ENCODE measurements at regions not wholly inside any gene's neighbourhood (a gene's known extent, or its start where the extent isn't known, plus 50 kb on each side); places are given as distances from the start of the nearest gene placed in this dataset.

- DNase-seq (ENCODE audit: extremely low read depth in 1 of 4, low spot score in 3 of 4), result no peak
- no peak for FAIRE-seq
These were observed 305.2 kb upstream of the PRKCQ start for GRCh38 chr10:6885284-6885683.

More at GRCh38 chr10:6885284-6885683, 305.2 kb upstream of the PRKCQ start:
- Histone ChIP-seq H3K4me3 (no peak overlapping the region), H3K4me2 (ENCODE audit: insufficient read depth, low read length) (no peak overlapping the region; the same call in 1 of the 2 replicates), H3K4me1 (replicated peaks in 1 of 2; ENCODE audit: control insufficient read depth in 2 of 2, insufficient read depth in 2 of 2, low read length in 2 of 2) (no peaks in the 10 kb centered on the region), H3K9me1 (ENCODE audit: control insufficient read depth, insufficient read depth, low read length) (no peaks in the 10 kb centered on the region), H3K36me3 (ENCODE audit: control insufficient read depth, insufficient read depth, low read length) (no peaks in the 10 kb centered on the region), H4K20me1 (replicated peaks; ENCODE audit: control insufficient read depth, insufficient read depth, low read length) (no peaks in the 10 kb centered on the region), H3K9ac (ENCODE audit: insufficient read depth in 1 of 2, low read depth in 2 of 2, low read length in 2 of 2) (no peak overlapping the region), H3K27ac (ENCODE audit: extremely low read depth, low read depth, low read length) (no peak overlapping the region), H3K9me3 (replicated peaks; ENCODE audit: control insufficient read depth, insufficient read depth, low read depth, low read length) (no peaks in the 10 kb centered on the region), H3K79me2 (ENCODE audit: control insufficient read depth, insufficient read depth, low read length) (no peaks in the 10 kb centered on the region), H2AFZ (ENCODE audit: low read depth, low read length) (no peak overlapping the region), H3K27me3 (ENCODE audit: control insufficient read depth in 2 of 2, insufficient read depth in 2 of 2, low read length in 2 of 2) (peaks cover 9 to 16% of the 10 kb centered on the region in 2 experiments)
- in situ Hi-C loops (cut with MboI), result no loop called here
- no TSS peak for BruUV-seq (replicated peaks)
- ChIA-PET POLR2A (interaction anchor here (0.5 to 0.7 kb wide), 2 partner anchors 9 to 140 kb away, joined by 3 read pairs; no protein-coding TSS in a partner anchor), CTCF (ENCODE audit: low intra/inter-chr PET ratio) (no interaction called here)
- TF ChIP-seq TEAD4 (IDR thresholded peaks at IDR 0.05; ENCODE audit: low read length) (no peak), TEAD4 (CRISPR knock-in tag; IDR thresholded peaks at IDR 0.05; ENCODE audit: borderline replicate concordance) (no peak), PTBP1 (IDR thresholded peaks at IDR 0.05; ENCODE audit: low read depth, low read length) (no peak), ZBTB8A (IDR thresholded peaks at IDR 0.05; ENCODE audit: partially characterized antibody) (no peak), ILK (tag; IDR thresholded peaks at IDR 0.05; ENCODE audit: borderline replicate concordance, low read depth) (no peak), ZSCAN29 (IDR thresholded peaks at IDR 0.05) (no peak), CBX3 (IDR thresholded peaks at IDR 0.05; ENCODE audit: borderline replicate concordance in 1 of 2, low read length in 2 of 2) (no peak), ATF2 (CRISPR knock-in tag; IDR thresholded peaks at IDR 0.05) (no peak), BDP1 (IDR thresholded peaks at IDR 0.05; ENCODE audit: insufficient read depth, insufficient read length) (no peak), POU5F1 (IDR thresholded peaks at IDR 0.05; ENCODE audit: borderline replicate concordance, low read depth, low read length, partially characterized antibody) (no peak), CREM (IDR thresholded peaks at IDR 0.05; ENCODE audit: low read depth) (no peak), ZNF518B (CRISPR knock-in tag; IDR thresholded peaks at IDR 0.05) (no peak)
- intact Hi-C loops (cut with micrococcal nuclease), result no loop called here
- WGBS (ENCODE audit: insufficient coverage, low coverage, missing lambda C conversion rate), result 0% methylated on average over 2 of the region's 2 CpGs
- no peak for ATAC-seq
